OCI-LY3 (cell line): ENCODE measurements at regions not wholly inside any gene's neighbourhood (a gene's known extent, or its start where the extent isn't known, plus 50 kb on each side); places are given as distances from the start of the nearest gene placed in this dataset.

Experiments used
- EZH2phosphoT487 ChIP-seq: fragments of 200-600 bp; shearing (Covaris generic); IDR thresholded peaks from 2 replicates; pipeline ENCODE4 v1.6.1; 2018; ENCODE audit warnings: antibody characterized with exemption, mixed run types, low read depth
- TF ChIP-seq, protein P1 (sequence below): fragments of 200-600, 300-600 bp; sonication (generic); IDR thresholded peaks from 2 replicates; pipeline ENCODE4 v1.5.1; 2014; ENCODE audit warnings: antibody characterized with exemption, low read length, low read depth

DNA sequence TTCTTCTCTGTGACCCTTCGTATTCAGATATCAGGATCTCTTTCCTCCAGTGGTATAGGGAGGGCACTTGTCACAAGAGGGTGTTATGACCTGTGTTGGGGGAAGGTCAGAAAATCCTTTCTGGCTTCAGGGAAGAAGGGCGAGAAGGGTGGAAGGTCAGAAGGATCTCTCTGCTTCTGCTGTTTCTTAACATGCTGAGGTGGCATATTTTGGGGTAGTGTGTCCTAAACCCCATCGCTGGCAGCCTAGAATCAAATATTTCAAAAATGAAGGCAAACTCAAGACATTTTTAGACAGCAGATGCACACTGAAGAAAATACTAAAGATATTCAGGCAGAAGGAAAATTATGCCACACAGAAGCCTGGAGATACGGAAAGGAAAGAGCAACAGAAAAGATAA is 207.6 kb downstream of the TM2D1 start:
- TF ChIP-seq, protein P1, sequence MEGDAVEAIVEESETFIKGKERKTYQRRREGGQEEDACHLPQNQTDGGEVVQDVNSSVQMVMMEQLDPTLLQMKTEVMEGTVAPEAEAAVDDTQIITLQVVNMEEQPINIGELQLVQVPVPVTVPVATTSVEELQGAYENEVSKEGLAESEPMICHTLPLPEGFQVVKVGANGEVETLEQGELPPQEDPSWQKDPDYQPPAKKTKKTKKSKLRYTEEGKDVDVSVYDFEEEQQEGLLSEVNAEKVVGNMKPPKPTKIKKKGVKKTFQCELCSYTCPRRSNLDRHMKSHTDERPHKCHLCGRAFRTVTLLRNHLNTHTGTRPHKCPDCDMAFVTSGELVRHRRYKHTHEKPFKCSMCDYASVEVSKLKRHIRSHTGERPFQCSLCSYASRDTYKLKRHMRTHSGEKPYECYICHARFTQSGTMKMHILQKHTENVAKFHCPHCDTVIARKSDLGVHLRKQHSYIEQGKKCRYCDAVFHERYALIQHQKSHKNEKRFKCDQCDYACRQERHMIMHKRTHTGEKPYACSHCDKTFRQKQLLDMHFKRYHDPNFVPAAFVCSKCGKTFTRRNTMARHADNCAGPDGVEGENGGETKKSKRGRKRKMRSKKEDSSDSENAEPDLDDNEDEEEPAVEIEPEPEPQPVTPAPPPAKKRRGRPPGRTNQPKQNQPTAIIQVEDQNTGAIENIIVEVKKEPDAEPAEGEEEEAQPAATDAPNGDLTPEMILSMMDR: no peak
- TF ChIP-seq EZH2phosphoT487: no peak
